Liver (tissue), 8 donors: ENCODE measurements at regions not wholly inside any gene's neighbourhood (a gene's known extent, or its start where the extent isn't known, plus 50 kb on each side); places are given as distances from the start of the nearest gene placed in this dataset.

ENCODE experiments used
- DNase-seq: peaks from one replicate; pipeline ENCODE4 v3.0.0-alpha.2; 2017; ENCODE audit warnings: low spot score
- H3K27ac ChIP-seq, 2 donors: one replicate each; pipeline ENCODE4 v1.7.0; 2013; ENCODE audit warnings: inconsistent platforms in 2 of 2, low read length in 2 of 2, control low read depth in 1 of 2, low read depth in 1 of 2, mild to moderate bottlenecking in 1 of 2
- H3K27me3 ChIP-seq, 4 donors: one replicate each; pipeline versions ENCODE4 v1.6.1 to v1.7.0; 2013; ENCODE audit warnings: low read length in 3 of 4, inconsistent platforms in 1 of 4, mild to moderate bottlenecking in 1 of 4, moderate library complexity in 1 of 4; ENCODE audit not compliant: control insufficient read depth in 4 of 4, insufficient read depth in 4 of 4
- H3K36me3 ChIP-seq, 4 donors: one replicate each; pipeline versions ENCODE4 v1.6.1 to v1.7.0; 2013; ENCODE audit warnings: low read length in 3 of 4, mild to moderate bottlenecking in 3 of 4, low read depth in 1 of 4, moderate library complexity in 1 of 4; ENCODE audit not compliant: control insufficient read depth in 4 of 4, insufficient read depth in 3 of 4
- H3K4me1 ChIP-seq, 4 donors: one replicate each; pipeline versions ENCODE4 v1.6.1 to v1.7.0; 2013; ENCODE audit warnings: low read length in 3 of 4, mild to moderate bottlenecking in 3 of 4, moderate library complexity in 1 of 4; ENCODE audit not compliant: control insufficient read depth in 4 of 4, insufficient read depth in 4 of 4
- H3K4me3 ChIP-seq, 3 donors: one replicate each; pipeline versions ENCODE4 v1.6.1 to v1.7.0; 2013; ENCODE audit warnings: low read length in 3 of 3, control low read depth in 1 of 3, low read depth in 1 of 3, mild to moderate bottlenecking in 1 of 3
- H3K9ac ChIP-seq, 2 donors: one replicate each; pipeline ENCODE4 v1.7.0; 2013; ENCODE audit warnings: low read length in 2 of 2, mild to moderate bottlenecking in 2 of 2, moderate library complexity in 2 of 2, control low read depth in 1 of 2, low read depth in 1 of 2
- H3K9me3 ChIP-seq, 4 donors: one replicate each; pipeline versions ENCODE4 v1.6.1 to v1.7.0; 2013; ENCODE audit warnings: low read length in 3 of 4; ENCODE audit not compliant: control insufficient read depth in 4 of 4
- ATF3 ChIP-seq: IDR thresholded peaks from 2 replicates; pipeline ENCODE4 v1.6.1; 2016; ENCODE audit warnings: antibody characterized with exemption
- CTCF ChIP-seq: fragments of 150-350 bp; IDR thresholded peaks from 2 replicates; pipeline ENCODE4 v1.5.1; 2017; ENCODE audit warnings: improper control_type of control experiment, low read depth, low read length; ENCODE audit not compliant: missing input control
- EGR1 ChIP-seq, 2 donors: IDR thresholded peaks; 2 replicates each; pipeline ENCODE4 v1.6.1; 2016 to 2018; ENCODE audit warnings: antibody characterized with exemption in 2 of 2, low read depth in 2 of 2
- FOXA1 ChIP-seq: IDR thresholded peaks from 2 replicates; pipeline ENCODE4 v1.6.1; 2016; ENCODE audit warnings: antibody characterized with exemption
- FOXA2 ChIP-seq: IDR thresholded peaks from 2 replicates; pipeline ENCODE4 v1.6.1; 2016; ENCODE audit warnings: antibody characterized with exemption
- GABPA ChIP-seq, 2 donors: IDR thresholded peaks in 1 of 2; conservative IDR thresholded peaks in 1 of 2; 2 replicates each; pipeline ENCODE4 v1.6.1; 2016; ENCODE audit warnings: antibody characterized with exemption in 2 of 2, mild to moderate bottlenecking in 1 of 2, moderate library complexity in 1 of 2
- HNF4A ChIP-seq, 2 donors: conservative IDR thresholded peaks; 2 replicates each; pipeline ENCODE4 v1.6.1; 2016; ENCODE audit warnings: antibody characterized with exemption in 2 of 2, mild to moderate bottlenecking in 2 of 2
- HNF4G ChIP-seq: IDR thresholded peaks from 2 replicates; pipeline ENCODE4 v1.6.1; 2016; ENCODE audit warnings: antibody characterized with exemption
- JUND ChIP-seq, 2 donors: IDR thresholded peaks; 2 replicates each; pipeline ENCODE4 v1.6.1; 2016; ENCODE audit warnings: antibody characterized with exemption in 2 of 2
- MAX ChIP-seq: IDR thresholded peaks from 2 replicates; pipeline ENCODE4 v1.6.1; 2016; ENCODE audit warnings: antibody characterized with exemption
- NR2F2 ChIP-seq: IDR thresholded peaks from 2 replicates; pipeline ENCODE4 v1.6.1; 2016; ENCODE audit warnings: antibody characterized with exemption
- REST ChIP-seq: IDR thresholded peaks from 2 replicates; pipeline ENCODE4 v1.6.1; 2016; ENCODE audit warnings: antibody characterized with exemption, mild to moderate bottlenecking
- RXRA ChIP-seq, 2 donors: IDR thresholded peaks; 2 replicates each; pipeline ENCODE4 v1.6.1; 2017 to 2018; ENCODE audit warnings: antibody characterized with exemption in 2 of 2, mild to moderate bottlenecking in 1 of 2
- SP1 ChIP-seq: IDR thresholded peaks from 2 replicates; pipeline ENCODE4 v1.6.1; 2018; ENCODE audit warnings: antibody characterized with exemption, mild to moderate bottlenecking
- YY1 ChIP-seq: IDR thresholded peaks from 2 replicates; pipeline ENCODE4 v1.6.1; 2016; ENCODE audit warnings: antibody characterized with exemption, mild to moderate bottlenecking
- WGBS: extraction: QIAGEN DNeasy Blood & Tissue Kit; methylation state at CpG from one replicate; pipeline ENCODE4 v1.1.7; 2013; 5-methylcytosine and 5-hydroxymethylcytosine counted together
- donor health status: healthy.
- donor health status: healthy.
- donor health status: healthy.
- donor health status: healthy.
- donor health status: healthy.

- peaks cover 0 to 19% (median 7%) of the 10 kb centered on the region in 4 donors for H3K4me1 ChIP-seq
- no peak overlapping the region for H3K9ac ChIP-seq
- no peaks in the 10 kb centered on the region for H3K9me3 ChIP-seq
- 81% methylated on average over 4 of the region's 4 CpGs for WGBS
- no peak for DNase-seq
- H3K36me3 ChIP-seq = no peaks in the 10 kb centered on the region
- H3K4me3 ChIP-seq = no peak overlapping the region
- TF ChIP-seq FOXA1 = no peak
- TF ChIP-seq JUND (IDR thresholded peaks at IDR 0.05) = no peak
- no peak for TF ChIP-seq GABPA (IDR thresholded peaks at IDR 0.05 in 1 of 2, conservative IDR thresholded peaks at IDR 0.05 in 1 of 2)
- no peak for TF ChIP-seq YY1
- no peak for TF ChIP-seq SP1
- no peak for TF ChIP-seq CTCF
- TF ChIP-seq MAX = no peak
- TF ChIP-seq REST = no peak
- no peak for TF ChIP-seq EGR1 (IDR thresholded peaks at IDR 0.05; ENCODE audit: low read depth in 2 of 2)
- no peak for TF ChIP-seq FOXA2
- no peak for TF ChIP-seq ATF3
- TF ChIP-seq RXRA (IDR thresholded peaks at IDR 0.05) = no peak
- TF ChIP-seq NR2F2 = no peak
- TF ChIP-seq HNF4G = no peak
- H3K27me3 ChIP-seq = no peaks in the 10 kb centered on the region
- no peak overlapping the region for H3K27ac ChIP-seq
These were observed 58.0 kb upstream of the MRTFB start for GRCh38 chr16:14013145-14013570.

- no peaks in the 10 kb centered on the region for H3K36me3 ChIP-seq
- H3K4me3 ChIP-seq = no peak overlapping the region
- no peaks in the 10 kb centered on the region for H3K9me3 ChIP-seq
- H3K27me3 ChIP-seq = no peaks in the 10 kb centered on the region
- H3K4me1 ChIP-seq = peaks cover 0 to 19% (median 7%) of the 10 kb centered on the region in 4 donors
- DNase-seq = no peak
- 61% methylated on average over 13 of the region's 13 CpGs for WGBS
- no peak overlapping the region for H3K27ac ChIP-seq
- peak in 1 of 2 donors; percentile 17 for TF ChIP-seq RXRA (IDR thresholded peaks at IDR 0.05)
- TF ChIP-seq FOXA1 = no peak
- TF ChIP-seq SP1 = peak; percentile 69
- peak in 1 of 2 donors; percentile 52 for TF ChIP-seq HNF4A (conservative IDR thresholded peaks at IDR 0.05)
- no peak overlapping the region for H3K9ac ChIP-seq
These were observed 57.4 kb upstream of the MRTFB start for GRCh38 chr16:14013571-14014283.
